AG09309 (cell line): ENCODE measurements at regions not wholly inside any gene's neighbourhood (a gene's known extent, or its start where the extent isn't known, plus 50 kb on each side); places are given as distances from the start of the nearest gene placed in this dataset.

ENCODE experiments used
- DNase-seq: peaks from one replicate; pipeline ENCODE4 v3.0.0-alpha.2; 2010; ENCODE audit warnings: low read depth
- H3K4me3 ChIP-seq: 2 replicates; pipeline ENCODE4 v1.5.1; 2011; ENCODE audit warnings: mild to moderate bottlenecking, low read depth, low read length, moderate library complexity; ENCODE audit not compliant: control insufficient read depth
- CTCF ChIP-seq: IDR thresholded peaks from 2 replicates; pipeline ENCODE4 v1.5.1; 2011; ENCODE audit warnings: mild to moderate bottlenecking, low read depth, low read length, inconsistent platforms; ENCODE audit not compliant: insufficient read depth, control insufficient read depth; ENCODE audit errors: missing control alignments

- no peak for DNase-seq
- no peak for TF ChIP-seq CTCF
- H3K4me3 ChIP-seq: no peak overlapping the region
These were observed 141.2 kb upstream of the SLCO3A1 start for GRCh38 chr15:91712286-91712685.

- no peak overlapping the region for H3K4me3 ChIP-seq
- no peak for DNase-seq
- TF ChIP-seq CTCF: no peak
These were observed 137.0 kb upstream of the SLCO3A1 start for GRCh38 chr15:91716536-91716935.

GRCh38 chr15:91717811-91718210 lies 135.7 kb upstream of the SLCO3A1 start:
- DNase-seq: no peak
- TF ChIP-seq CTCF: no peak
- no peak overlapping the region for H3K4me3 ChIP-seq

DNA sequence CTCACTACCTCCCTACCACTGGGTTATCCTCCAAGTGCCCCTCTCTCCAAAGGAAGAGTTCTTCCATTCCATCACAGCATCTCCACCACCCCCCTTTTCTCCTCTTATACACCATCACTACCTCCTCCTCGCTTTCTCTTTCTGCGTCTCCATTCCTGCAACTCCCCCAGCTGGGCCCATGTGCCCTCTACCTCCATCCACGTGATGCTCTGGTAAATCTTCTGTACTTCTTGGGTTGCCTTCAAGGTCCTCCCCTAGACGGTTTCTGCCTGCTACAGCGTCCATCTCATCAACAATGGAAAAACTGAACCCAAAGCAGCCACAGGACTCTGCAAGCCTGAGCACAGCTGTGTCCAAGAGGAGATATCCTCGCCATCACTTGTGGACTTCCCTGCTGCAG lies 129.5 kb upstream of the SLCO3A1 start:
- no peak overlapping the region for H3K4me3 ChIP-seq
- no peak for DNase-seq
- TF ChIP-seq CTCF: no peak

DNA sequence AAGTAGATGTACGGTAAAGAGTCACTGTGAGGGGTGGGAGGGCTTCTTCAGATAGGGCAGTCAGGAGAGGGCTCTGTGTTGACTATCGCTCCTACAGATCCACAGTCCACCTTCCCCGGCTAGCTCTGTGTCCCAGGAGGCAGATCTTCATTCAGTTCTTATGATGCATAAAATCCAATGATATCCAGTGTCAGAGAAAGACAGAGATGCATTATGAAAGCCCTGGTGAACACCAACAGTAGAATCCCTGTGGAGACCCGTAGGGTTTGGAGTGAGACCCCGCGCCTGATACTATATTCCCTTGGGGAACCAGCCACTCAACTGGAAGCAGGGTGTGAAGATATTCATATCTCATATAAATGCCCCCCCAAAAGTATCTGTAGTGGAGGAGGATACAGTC lies 119.8 kb upstream of the SLCO3A1 start:
- no peak for TF ChIP-seq CTCF
- no peak for DNase-seq
- no peak overlapping the region for H3K4me3 ChIP-seq

- no peak overlapping the region for H3K4me3 ChIP-seq
- no peak for DNase-seq
- TF ChIP-seq CTCF: no peak
These were observed 116.2 kb upstream of the SLCO3A1 start for GRCh38 chr15:91737151-91737818.
